Transverse colon (tissue), 4 donors: ENCODE measurements at regions not wholly inside any gene's neighbourhood (a gene's known extent, or its start where the extent isn't known, plus 50 kb on each side); places are given as distances from the start of the nearest gene placed in this dataset.

Source experiments
- DNase-seq: peaks from one replicate; pipeline ENCODE4 v3.0.0-alpha.2; 2019
- H3K27ac ChIP-seq, 4 donors: fragments of 200-600 bp; sonication (generic); 2 replicates each; pipeline ENCODE4 v1.5.1; 2016 to 2018; ENCODE audit warnings: inconsistent platforms in 4 of 4
- H3K27me3 ChIP-seq: fragments of 200-600 bp; sonication (generic); 2 replicates; pipeline ENCODE4 v1.5.1; 2017; ENCODE audit warnings: inconsistent platforms
- H3K36me3 ChIP-seq, 4 donors: fragments of 200-600 bp; sonication (generic); 2 replicates each; pipeline ENCODE4 v1.5.1; 2017 to 2019; ENCODE audit warnings: inconsistent platforms in 4 of 4
- H3K4me1 ChIP-seq, 4 donors: fragments of 200-600 bp; sonication (generic); 2 replicates each; pipeline ENCODE4 v1.5.1; 2017 to 2020; ENCODE audit warnings: inconsistent platforms in 4 of 4
- H3K4me3 ChIP-seq, 4 donors: fragments of 200-600 bp; sonication (generic); 1 replicate in 1 of 4; 2 replicates in 3 of 4; pipeline versions ENCODE4 v1.5.1 to v1.6.1; 2017 to 2019; ENCODE audit warnings: inconsistent platforms in 4 of 4
- H3K9me3 ChIP-seq, 2 donors: fragments of 200-600 bp; sonication (generic); 2 replicates each; pipeline ENCODE4 v1.5.1; 2017 to 2019; ENCODE audit warnings: inconsistent platforms in 2 of 2
- EP300 ChIP-seq: sonication (generic); formaldehyde crosslinking; IDR thresholded peaks from one replicate; pipeline ENCODE4 v1.6.1; 2017; ENCODE audit warnings: antibody characterized with exemption, low read depth
- POLR2A ChIP-seq: fragments of 450-650 bp; IDR thresholded peaks from one replicate; pipeline ENCODE4 v1.6.1; 2016; ENCODE audit warnings: antibody characterized with exemption, mild to moderate bottlenecking, moderate library complexity
- POLR2AphosphoS5 ChIP-seq, 3 donors: sonication (generic); formaldehyde crosslinking; IDR thresholded peaks; one replicate each; pipeline ENCODE4 v1.6.1; 2016; ENCODE audit warnings: antibody characterized with exemption in 3 of 3
- WGBS, 2 donors: methylation state at CpG; one replicate each; pipeline ENCODE4 v1.1.5; 2018; ENCODE audit warnings: low coverage in 1 of 2; 5-methylcytosine and 5-hydroxymethylcytosine counted together
- in situ Hi-C, 4 donors: fragments of 200-750 bp; cut with MboI; loops; one replicate each; pipeline versions ENCODE4 v1.15.0 to v1.15.1; 2017; ENCODE audit warnings: low sequenced_read_pairs in 3 of 4, low pct_ligation_motif_present in 1 of 4, low pct_unique_long_range_greater_than_20kb in 1 of 4
- intact Hi-C: fragments of 100-400 bp; cut with DNase I; formaldehyde crosslinking; loops from one replicate; pipeline ENCODE4 v1.15.1; 2023; ENCODE audit warnings: low total_unique reads
- TF ChIP-seq, protein P1 (sequence below), 5 experiments: fragments of 200-600 bp in 3 of 5; fragments of 450-650 bp in 2 of 5; sonication (generic) in 3 of 5; IDR thresholded peaks; 1 replicate in 2 of 5; 2 replicates in 3 of 5; pipeline ENCODE4 v1.5.1; 2016 to 2017; ENCODE audit warnings: antibody characterized with exemption in 5 of 5, inconsistent platforms in 3 of 5, mild to moderate bottlenecking in 2 of 5, moderate library complexity in 1 of 5

DNA sequence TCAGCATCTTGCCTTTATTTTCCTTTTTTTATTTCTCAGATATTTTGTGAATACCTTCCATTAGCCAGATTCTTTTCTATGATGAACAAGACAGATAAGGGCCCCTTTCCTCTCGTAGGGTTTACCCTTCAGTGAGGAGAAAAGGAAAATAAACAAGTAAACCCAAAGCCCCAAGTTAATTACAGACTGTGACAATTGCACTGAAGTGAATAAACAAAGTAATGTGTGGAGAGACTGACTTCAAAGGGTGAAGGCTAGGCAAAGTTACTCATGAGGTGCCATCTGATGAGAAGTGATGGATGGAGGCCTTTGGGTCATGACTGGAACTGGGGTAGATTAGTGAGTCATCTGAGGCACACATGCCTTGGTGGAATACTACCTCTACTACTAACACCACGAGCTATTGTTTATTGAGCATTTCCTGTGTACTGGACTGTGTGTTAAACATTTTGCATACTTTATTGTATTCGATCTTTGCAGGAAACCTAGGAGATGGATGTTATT, 143.4 kb upstream of the PRICKLE1 start:
- 52 to 69% methylated on average over 2 to 3 of the region's 3 CpGs for WGBS, 2 donors
- H3K27ac ChIP-seq, result no peak overlapping the region
- H3K27me3 ChIP-seq, result no peaks in the 10 kb centered on the region
- H3K4me1 ChIP-seq, result peaks cover 0 to 10% (median 0%) of the 10 kb centered on the region in 4 donors
- no peak for DNase-seq
- no peak overlapping the region for H3K4me3 ChIP-seq
- H3K9me3 ChIP-seq, result no peaks in the 10 kb centered on the region
- in situ Hi-C loops, result no loop called here
- H3K36me3 ChIP-seq, result no peaks in the 10 kb centered on the region
- TF ChIP-seq POLR2A, result no peak
- no peak for TF ChIP-seq POLR2AphosphoS5 (IDR thresholded peaks at IDR 0.05)
- intact Hi-C loops, result loop anchor here (1.0 kb wide), 1 partner anchor 30 kb away; no protein-coding TSS in a partner anchor

DNA sequence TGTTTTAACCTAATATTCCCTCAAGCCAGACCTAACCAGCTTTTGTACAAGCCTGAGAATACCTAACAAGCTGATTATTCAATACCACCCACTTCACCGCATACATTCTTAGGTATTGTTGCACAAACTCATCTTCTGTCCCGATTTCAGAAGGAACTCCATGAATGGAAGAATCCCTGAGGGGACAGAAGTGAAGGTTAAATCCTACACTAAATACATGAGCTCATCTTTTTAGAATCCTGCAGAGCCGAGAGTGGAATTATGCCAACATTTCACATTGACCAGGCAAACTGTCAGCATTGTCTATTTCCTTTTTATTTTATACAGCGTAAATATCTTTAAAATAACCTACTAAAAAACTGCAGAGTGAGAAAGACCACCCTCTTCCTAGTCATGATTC, 140.7 kb upstream of the PRICKLE1 start:
- in situ Hi-C loops, result no loop called here
- DNase-seq, result no peak
- H3K4me1 ChIP-seq, result no peaks in the 10 kb centered on the region

DNA sequence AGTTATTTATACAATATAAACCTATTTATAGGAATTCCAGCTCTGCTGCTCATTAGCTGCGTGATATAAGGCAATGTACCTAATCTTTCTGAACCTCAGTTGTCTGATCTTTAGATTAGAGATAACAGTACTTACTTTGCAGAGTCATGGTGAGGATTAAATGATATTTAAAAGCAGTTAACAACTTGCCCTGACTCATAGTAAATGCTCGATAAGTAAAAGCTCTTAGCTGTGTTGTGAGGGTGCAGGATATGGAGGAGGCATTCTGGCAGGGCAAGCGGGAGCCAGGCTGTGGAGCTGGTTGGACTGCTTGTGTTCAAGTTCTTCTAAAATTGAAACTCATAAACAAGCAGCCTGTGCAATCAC, 140.0 kb upstream of the PRICKLE1 start:
- TF ChIP-seq POLR2A (no peak), EP300 (no peak), POLR2AphosphoS5 (IDR thresholded peaks at IDR 0.05) (no peak)
- TF ChIP-seq, protein P1, sequence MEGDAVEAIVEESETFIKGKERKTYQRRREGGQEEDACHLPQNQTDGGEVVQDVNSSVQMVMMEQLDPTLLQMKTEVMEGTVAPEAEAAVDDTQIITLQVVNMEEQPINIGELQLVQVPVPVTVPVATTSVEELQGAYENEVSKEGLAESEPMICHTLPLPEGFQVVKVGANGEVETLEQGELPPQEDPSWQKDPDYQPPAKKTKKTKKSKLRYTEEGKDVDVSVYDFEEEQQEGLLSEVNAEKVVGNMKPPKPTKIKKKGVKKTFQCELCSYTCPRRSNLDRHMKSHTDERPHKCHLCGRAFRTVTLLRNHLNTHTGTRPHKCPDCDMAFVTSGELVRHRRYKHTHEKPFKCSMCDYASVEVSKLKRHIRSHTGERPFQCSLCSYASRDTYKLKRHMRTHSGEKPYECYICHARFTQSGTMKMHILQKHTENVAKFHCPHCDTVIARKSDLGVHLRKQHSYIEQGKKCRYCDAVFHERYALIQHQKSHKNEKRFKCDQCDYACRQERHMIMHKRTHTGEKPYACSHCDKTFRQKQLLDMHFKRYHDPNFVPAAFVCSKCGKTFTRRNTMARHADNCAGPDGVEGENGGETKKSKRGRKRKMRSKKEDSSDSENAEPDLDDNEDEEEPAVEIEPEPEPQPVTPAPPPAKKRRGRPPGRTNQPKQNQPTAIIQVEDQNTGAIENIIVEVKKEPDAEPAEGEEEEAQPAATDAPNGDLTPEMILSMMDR (IDR thresholded peaks at IDR 0.05), result no peak
- Histone ChIP-seq H3K27ac (no peak overlapping the region), H3K9me3 (no peaks in the 10 kb centered on the region), H3K27me3 (no peaks in the 10 kb centered on the region), H3K4me3 (no peak overlapping the region), H3K4me1 (no peaks in the 10 kb centered on the region), H3K36me3 (no peaks in the 10 kb centered on the region)
- WGBS, 2 donors, result 68 to 76% methylated on average over 3 of the region's 3 CpGs
- intact Hi-C loops (no loop called here), in situ Hi-C loops (no loop called here)
- no peak for DNase-seq

More for the DNA sequence above, 140.7 kb upstream of the PRICKLE1 start:
- no peak for TF ChIP-seq POLR2AphosphoS5 (IDR thresholded peaks at IDR 0.05)
- TF ChIP-seq EP300, result no peak
- TF ChIP-seq, protein P1 (IDR thresholded peaks at IDR 0.05), result no peak
- TF ChIP-seq POLR2A, result no peak
- Histone ChIP-seq H3K4me3 (no peak overlapping the region), H3K9me3 (no peaks in the 10 kb centered on the region), H3K36me3 (no peaks in the 10 kb centered on the region), H3K27ac (no peak overlapping the region), H3K27me3 (no peaks in the 10 kb centered on the region)
- WGBS, 2 donors, result 54 to 74% methylated on average over 4 of the region's 4 CpGs
- intact Hi-C loops, result no loop called here

DNA sequence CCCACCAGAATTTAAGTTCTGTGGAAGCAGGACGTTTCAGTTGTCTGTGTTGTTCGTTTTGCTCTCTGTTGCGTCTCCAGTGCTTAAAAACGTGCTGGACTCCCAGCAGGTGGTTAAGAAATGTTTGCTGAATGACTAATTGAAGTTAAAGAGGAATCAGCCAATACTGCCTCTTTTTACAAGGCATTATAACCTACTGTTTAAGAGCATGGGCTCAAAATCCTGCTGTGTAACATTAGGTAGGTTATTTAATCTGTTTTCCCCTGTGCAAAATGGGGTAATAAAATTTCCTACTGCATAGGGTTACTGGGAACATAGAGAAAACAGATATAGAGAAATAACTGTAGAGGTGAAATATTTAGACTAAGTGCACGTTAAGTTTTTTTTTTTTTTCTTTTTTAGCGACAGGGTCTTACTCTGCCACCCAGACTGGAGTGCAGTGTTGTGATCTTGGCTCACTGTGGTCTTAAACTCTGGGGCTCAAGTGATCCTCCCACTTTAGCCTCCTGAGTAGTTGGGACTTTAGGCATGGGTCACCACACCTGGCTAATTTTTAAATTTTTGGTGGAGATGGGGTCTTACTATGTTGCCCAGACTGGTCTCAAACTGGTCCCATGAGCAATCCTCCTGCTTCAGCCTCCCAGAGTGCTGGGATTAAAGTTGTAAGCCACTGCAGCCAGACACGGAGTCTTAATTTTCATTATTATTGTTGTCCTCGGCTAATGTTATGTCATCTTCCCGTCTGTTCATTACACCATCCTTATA, 139.4 kb upstream of the PRICKLE1 start:
- Histone ChIP-seq H3K36me3 (no peaks in the 10 kb centered on the region), H3K9me3 (no peaks in the 10 kb centered on the region), H3K4me3 (no peak overlapping the region), H3K27ac (no peak overlapping the region), H3K4me1 (no peaks in the 10 kb centered on the region), H3K27me3 (no peaks in the 10 kb centered on the region)
- DNase-seq, result no peak
- intact Hi-C loops (no loop called here), in situ Hi-C loops (no loop called here)
- TF ChIP-seq EP300, result no peak
- no peak for TF ChIP-seq POLR2A
- TF ChIP-seq POLR2AphosphoS5 (IDR thresholded peaks at IDR 0.05), result no peak
- TF ChIP-seq, protein P1 (IDR thresholded peaks at IDR 0.05), result no peak
- WGBS, 2 donors, result 68 to 71% methylated on average over 9 of the region's 9 CpGs
